ENCODE measurements at regions not wholly inside any gene's neighbourhood (a gene's known extent, or its start where the extent isn't known, plus 50 kb on each side); places are given as distances from the start of the nearest gene placed in this dataset.
"Not testable (repeated sequence)": the region's sequence is repeated elsewhere in the genome, so short reads cannot be mapped to it uniquely, and the experiment has no call there.

DNA sequence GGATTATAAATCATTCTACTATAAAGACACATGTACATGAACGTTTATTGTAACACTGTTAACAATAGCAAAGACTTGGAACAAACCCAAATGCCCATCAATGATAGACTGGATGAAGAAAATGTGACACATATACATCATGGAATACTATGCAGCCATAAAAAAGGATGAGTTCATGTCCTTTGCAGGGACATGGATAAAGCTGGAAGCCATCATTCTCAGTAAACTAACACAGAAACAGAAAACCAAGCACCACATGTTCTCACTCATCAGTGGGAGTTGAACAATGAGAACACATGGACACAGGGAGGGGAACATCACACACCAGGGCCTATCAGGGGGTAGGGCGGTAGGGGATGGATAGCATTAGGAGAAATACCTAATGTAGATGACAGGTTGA lies 202.7 kb downstream of the ENC1 start:
- not testable (repeated sequence) for TF ChIP-seq EZH2 (IDR thresholded peaks at IDR 0.05; ENCODE audit: borderline replicate concordance, low read depth, low read length, severe bottlenecking)
- TF ChIP-seq, protein P1, sequence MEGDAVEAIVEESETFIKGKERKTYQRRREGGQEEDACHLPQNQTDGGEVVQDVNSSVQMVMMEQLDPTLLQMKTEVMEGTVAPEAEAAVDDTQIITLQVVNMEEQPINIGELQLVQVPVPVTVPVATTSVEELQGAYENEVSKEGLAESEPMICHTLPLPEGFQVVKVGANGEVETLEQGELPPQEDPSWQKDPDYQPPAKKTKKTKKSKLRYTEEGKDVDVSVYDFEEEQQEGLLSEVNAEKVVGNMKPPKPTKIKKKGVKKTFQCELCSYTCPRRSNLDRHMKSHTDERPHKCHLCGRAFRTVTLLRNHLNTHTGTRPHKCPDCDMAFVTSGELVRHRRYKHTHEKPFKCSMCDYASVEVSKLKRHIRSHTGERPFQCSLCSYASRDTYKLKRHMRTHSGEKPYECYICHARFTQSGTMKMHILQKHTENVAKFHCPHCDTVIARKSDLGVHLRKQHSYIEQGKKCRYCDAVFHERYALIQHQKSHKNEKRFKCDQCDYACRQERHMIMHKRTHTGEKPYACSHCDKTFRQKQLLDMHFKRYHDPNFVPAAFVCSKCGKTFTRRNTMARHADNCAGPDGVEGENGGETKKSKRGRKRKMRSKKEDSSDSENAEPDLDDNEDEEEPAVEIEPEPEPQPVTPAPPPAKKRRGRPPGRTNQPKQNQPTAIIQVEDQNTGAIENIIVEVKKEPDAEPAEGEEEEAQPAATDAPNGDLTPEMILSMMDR (IDR thresholded peaks at IDR 0.05; ENCODE audit: borderline replicate concordance, extremely low read depth, low read length, poor library complexity, severe bottlenecking) = not testable (repeated sequence)
